ENCODE measurements at regions not wholly inside any gene's neighbourhood (a gene's known extent, or its start where the extent isn't known, plus 50 kb on each side); places are given as distances from the start of the nearest gene placed in this dataset.

DNA sequence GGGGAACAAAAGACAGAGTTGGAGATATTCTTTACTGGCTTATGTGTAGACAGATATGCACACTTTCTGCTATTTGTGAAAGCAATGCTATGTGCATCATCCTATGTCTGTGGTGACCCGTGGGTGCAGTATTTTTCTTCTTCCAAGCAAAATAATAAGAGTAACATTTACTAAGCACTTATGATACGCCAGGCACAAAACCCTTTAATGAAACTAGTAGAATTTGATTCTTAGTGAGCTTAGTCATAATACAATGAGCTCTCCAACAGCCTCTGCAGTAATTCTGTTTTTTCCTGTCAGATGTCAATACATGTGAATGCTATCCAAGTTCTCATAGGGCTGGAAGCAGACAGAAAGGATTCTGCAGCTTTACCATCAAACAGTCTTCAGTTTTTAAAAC, 130.6 kb downstream of the RAD51AP2 start:
- TF ChIP-seq ZBTB7A (tag by site-specific recombination; IDR thresholded peaks at IDR 0.05; ENCODE audit: low read depth) (no peak), PRDM1 (tag by site-specific recombination; IDR thresholded peaks at IDR 0.05) (no peak), GLI4 (tag by site-specific recombination; IDR thresholded peaks at IDR 0.05) (no peak), ZNF416 (tag by site-specific recombination; IDR thresholded peaks at IDR 0.05) (no peak), KLF1 (tag by site-specific recombination; IDR thresholded peaks at IDR 0.05) (no peak), ZNF544 (tag by site-specific recombination; IDR thresholded peaks at IDR 0.05) (no peak), ZFP41 (tag by site-specific recombination; IDR thresholded peaks at IDR 0.05; ENCODE audit: borderline replicate concordance) (no peak)
- TF ChIP-seq, protein P1, sequence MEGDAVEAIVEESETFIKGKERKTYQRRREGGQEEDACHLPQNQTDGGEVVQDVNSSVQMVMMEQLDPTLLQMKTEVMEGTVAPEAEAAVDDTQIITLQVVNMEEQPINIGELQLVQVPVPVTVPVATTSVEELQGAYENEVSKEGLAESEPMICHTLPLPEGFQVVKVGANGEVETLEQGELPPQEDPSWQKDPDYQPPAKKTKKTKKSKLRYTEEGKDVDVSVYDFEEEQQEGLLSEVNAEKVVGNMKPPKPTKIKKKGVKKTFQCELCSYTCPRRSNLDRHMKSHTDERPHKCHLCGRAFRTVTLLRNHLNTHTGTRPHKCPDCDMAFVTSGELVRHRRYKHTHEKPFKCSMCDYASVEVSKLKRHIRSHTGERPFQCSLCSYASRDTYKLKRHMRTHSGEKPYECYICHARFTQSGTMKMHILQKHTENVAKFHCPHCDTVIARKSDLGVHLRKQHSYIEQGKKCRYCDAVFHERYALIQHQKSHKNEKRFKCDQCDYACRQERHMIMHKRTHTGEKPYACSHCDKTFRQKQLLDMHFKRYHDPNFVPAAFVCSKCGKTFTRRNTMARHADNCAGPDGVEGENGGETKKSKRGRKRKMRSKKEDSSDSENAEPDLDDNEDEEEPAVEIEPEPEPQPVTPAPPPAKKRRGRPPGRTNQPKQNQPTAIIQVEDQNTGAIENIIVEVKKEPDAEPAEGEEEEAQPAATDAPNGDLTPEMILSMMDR (tag by site-specific recombination; IDR thresholded peaks at IDR 0.05) = no peak
- TF ChIP-seq, protein P2, sequence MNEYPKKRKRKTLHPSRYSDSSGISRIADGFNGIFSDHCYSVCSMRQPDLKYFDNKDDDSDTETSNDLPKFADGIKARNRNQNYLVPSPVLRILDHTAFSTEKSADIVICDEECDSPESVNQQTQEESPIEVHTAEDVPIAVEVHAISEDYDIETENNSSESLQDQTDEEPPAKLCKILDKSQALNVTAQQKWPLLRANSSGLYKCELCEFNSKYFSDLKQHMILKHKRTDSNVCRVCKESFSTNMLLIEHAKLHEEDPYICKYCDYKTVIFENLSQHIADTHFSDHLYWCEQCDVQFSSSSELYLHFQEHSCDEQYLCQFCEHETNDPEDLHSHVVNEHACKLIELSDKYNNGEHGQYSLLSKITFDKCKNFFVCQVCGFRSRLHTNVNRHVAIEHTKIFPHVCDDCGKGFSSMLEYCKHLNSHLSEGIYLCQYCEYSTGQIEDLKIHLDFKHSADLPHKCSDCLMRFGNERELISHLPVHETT (tag by site-specific recombination; IDR thresholded peaks at IDR 0.05) = no peak
